CD4-positive, alpha-beta T cell (primary cell): ENCODE measurements at regions not wholly inside any gene's neighbourhood (a gene's known extent, or its start where the extent isn't known, plus 50 kb on each side); places are given as distances from the start of the nearest gene placed in this dataset.

Source experiments
- ATAC-seq: fragments of 200-7000 bp; cut with Tn5 transposase; one replicate; pipeline ENCODE4 v1.10.0; 2022; ENCODE audit warnings: mild to moderate bottlenecking; ENCODE audit not compliant: poor library complexity
- CTCF ChIA-PET: fragments of 350-600 bp; sonication (Branson Sonifier 250); formaldehyde crosslinking; loops from one replicate; lab custom pipeline; 2021; ENCODE audit warnings: antibody characterized with exemption, inconsistent platforms; lab: Charles Lee
- POLR2A ChIA-PET: fragments of 350-600 bp; sonication (Branson Sonifier 250); formaldehyde crosslinking; loops from one replicate; lab custom pipeline; 2021; ENCODE audit warnings: antibody characterized with exemption, inconsistent platforms; lab: Charles Lee
- DNase-seq, 14 experiments: peaks; one replicate each; pipeline ENCODE4 v3.0.0-alpha.2; 2013 to 2020; ENCODE audit warnings: mixed read lengths in 2 of 14
- H3K27ac ChIP-seq, 2 donors: one replicate each; pipeline versions ENCODE4 v1.5.1 to v1.7.0; 2013; ENCODE audit warnings: low read length in 2 of 2, low read depth in 1 of 2, mild to moderate bottlenecking in 1 of 2
- H3K27me3 ChIP-seq, 2 experiments: 1 replicate in 1 of 2; 2 replicates in 1 of 2; pipeline versions ENCODE4 v1.6.1 to v1.7.0; 2013; ENCODE audit warnings: low read length in 2 of 2, control low read depth in 1 of 2, mild to moderate bottlenecking in 1 of 2, moderate library complexity in 1 of 2; ENCODE audit not compliant: insufficient read depth in 2 of 2, control insufficient read depth in 1 of 2
- H3K36me3 ChIP-seq: one replicate; pipeline ENCODE4 v1.6.1; 2013; ENCODE audit warnings: low read length, control low read depth; ENCODE audit not compliant: insufficient read depth
- H3K4me1 ChIP-seq: one replicate; pipeline ENCODE4 v1.6.1; 2013; ENCODE audit warnings: low read length, control low read depth; ENCODE audit not compliant: insufficient read depth
- H3K4me3 ChIP-seq: one replicate; pipeline ENCODE4 v1.5.1; 2013; ENCODE audit warnings: mild to moderate bottlenecking, low read length, moderate library complexity
- H3K9me3 ChIP-seq, 2 experiments: 1 replicate in 1 of 2; 2 replicates in 1 of 2; pipeline versions ENCODE4 v1.6.1 to v1.7.0; 2013; ENCODE audit warnings: low read length in 2 of 2, mild to moderate bottlenecking in 2 of 2, control low read depth in 1 of 2, moderate library complexity in 1 of 2; ENCODE audit not compliant: control insufficient read depth in 1 of 2, insufficient read depth in 1 of 2
- H3K27ac Mint-ChIP-seq: one replicate; pipeline ENCODE4 v1.8.0; 2020; ENCODE audit warnings: mixed read lengths
- H3K27me3 Mint-ChIP-seq: one replicate; pipeline ENCODE4 v1.8.0; 2021; ENCODE audit warnings: mixed read lengths
- H3K36me3 Mint-ChIP-seq: one replicate; pipeline ENCODE4 v1.8.0; 2021; ENCODE audit warnings: low read depth, mixed read lengths
- H3K4me1 Mint-ChIP-seq: one replicate; pipeline ENCODE4 v1.8.0; 2021; ENCODE audit warnings: low read depth, mixed read lengths
- H3K4me3 Mint-ChIP-seq: one replicate; pipeline ENCODE4 v1.8.0; 2020; ENCODE audit warnings: mild to moderate bottlenecking, mixed read lengths
- H3K9me3 Mint-ChIP-seq: one replicate; pipeline ENCODE4 v1.8.0; 2020; ENCODE audit warnings: mixed read lengths
- CTCF ChIP-seq: fragments of 200-600 bp; IDR thresholded peaks from one replicate; pipeline ENCODE4 v1.8.0; 2022; ENCODE audit warnings: antibody characterized with exemption, mild to moderate bottlenecking
- intact Hi-C, 2 experiments: fragments of 100-400 bp; cut with DNase I in 1 of 2; cut with micrococcal nuclease in 1 of 2; formaldehyde crosslinking; loops; one replicate each; pipeline versions ENCODE4 v1.15.1 to v1.9.0; 2023 to 2025; cut with DNase I, micrococcal nuclease

DNA sequence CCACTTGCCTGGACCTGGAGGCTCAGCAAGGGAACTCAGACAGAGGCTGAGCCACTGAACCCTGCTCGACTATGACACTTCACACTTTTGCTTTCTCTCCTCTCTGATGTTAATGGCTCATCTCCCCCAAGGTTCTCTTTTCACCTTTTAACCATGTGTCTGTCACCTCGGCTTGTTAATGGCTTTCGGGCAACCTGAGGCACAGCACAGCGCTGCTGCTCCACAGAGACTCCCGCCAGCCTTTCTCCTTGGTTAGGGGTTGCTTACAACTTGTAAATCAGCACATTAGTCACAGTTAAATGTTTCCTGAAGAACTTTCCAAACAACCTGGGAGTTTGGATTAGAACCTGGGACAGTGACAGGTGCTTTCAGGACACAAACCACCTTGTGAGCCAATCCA is 136.2 kb upstream of the TBX20 start:
- Histone ChIP-seq H3K9me3 (no peaks in the 10 kb centered on the region), H3K4me1 (no peaks in the 10 kb centered on the region), H3K27ac (no peak overlapping the region), H3K36me3 (no peaks in the 10 kb centered on the region), H3K4me3 (no peak overlapping the region), H3K27me3 (peaks cover 5% of the 10 kb centered on the region in 2 experiments)
- ChIA-PET CTCF (no interaction called here), POLR2A (no interaction called here)
- Mint-ChIP-seq H3K9me3 (no peaks in the 10 kb centered on the region), H3K4me1 (no peaks in the 10 kb centered on the region), H3K4me3 (no peak overlapping the region), H3K36me3 (no peaks in the 10 kb centered on the region), H3K27me3 (peaks cover 4% of the 10 kb centered on the region), H3K27ac (no peak overlapping the region)
- DNase-seq (no peak), ATAC-seq (no peak)
- TF ChIP-seq CTCF, result no peak
- intact Hi-C loops, result no loop called here

GRCh38 chr7:35389636-35390035 is 135.7 kb upstream of the TBX20 start:
- no peak for TF ChIP-seq CTCF
- Histone ChIP-seq H3K4me1 (no peaks in the 10 kb centered on the region), H3K27ac (no peak overlapping the region), H3K36me3 (no peaks in the 10 kb centered on the region), H3K27me3 (peaks cover 5% of the 10 kb centered on the region in 2 experiments), H3K4me3 (no peak overlapping the region), H3K9me3 (no peaks in the 10 kb centered on the region)
- H3K4me3 Mint-ChIP-seq, result no peak overlapping the region
- H3K9me3 Mint-ChIP-seq, result no peaks in the 10 kb centered on the region
- DNase-seq (no peak), ATAC-seq (no peak)
- H3K36me3 Mint-ChIP-seq, result no peaks in the 10 kb centered on the region
- H3K27ac Mint-ChIP-seq, result no peak overlapping the region
- ChIA-PET POLR2A (no interaction called here), CTCF (no interaction called here)
- no peaks in the 10 kb centered on the region for H3K4me1 Mint-ChIP-seq
- intact Hi-C loops, result no loop called here
- H3K27me3 Mint-ChIP-seq, result no peaks in the 10 kb centered on the region

DNA sequence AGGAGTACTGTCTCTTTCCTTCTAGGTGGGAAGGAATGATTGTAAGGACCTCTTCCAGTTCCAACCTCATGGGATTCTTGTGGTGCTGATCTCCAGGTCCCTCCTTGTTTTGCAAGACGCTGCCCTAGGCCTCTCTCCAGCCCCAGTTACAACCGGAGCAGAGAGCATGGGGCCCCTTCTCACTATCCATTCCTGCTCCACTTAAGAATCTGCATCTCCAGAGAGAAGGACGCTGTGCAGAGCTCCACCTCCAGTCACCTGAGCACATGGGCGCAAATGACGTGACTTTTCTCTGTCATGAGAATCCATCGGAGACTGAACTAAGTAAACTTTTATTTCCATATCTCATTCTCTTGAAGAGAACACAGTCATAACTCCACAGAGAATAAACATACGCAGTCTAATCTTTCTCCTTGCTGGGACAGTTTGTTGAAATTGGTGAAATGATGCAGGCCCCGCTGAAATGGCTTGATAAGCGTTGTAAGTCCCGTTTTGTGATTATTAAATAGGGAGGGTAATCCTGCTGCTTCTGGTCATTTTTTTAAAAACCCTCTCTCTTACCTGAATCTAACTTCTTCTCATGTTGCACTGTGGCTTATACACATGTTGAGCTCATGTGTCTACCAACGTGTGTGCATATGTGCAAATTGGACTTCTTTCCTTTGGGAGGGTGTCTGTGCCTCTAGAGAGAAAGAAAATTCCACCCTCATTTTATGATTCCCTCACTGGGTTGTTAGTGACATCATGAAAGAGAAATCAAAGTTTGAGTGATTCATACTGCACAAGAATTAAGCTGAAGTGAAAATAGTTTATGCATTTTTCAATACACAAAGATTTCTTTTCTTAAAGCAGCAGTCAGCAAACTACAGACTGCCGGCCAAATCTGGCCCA is 133.2 kb upstream of the TBX20 start:
- no peaks in the 10 kb centered on the region for H3K36me3 ChIP-seq
- no peaks in the 10 kb centered on the region for H3K27me3 Mint-ChIP-seq
- no peak overlapping the region for H3K27ac ChIP-seq
- no peaks in the 10 kb centered on the region for H3K4me1 Mint-ChIP-seq
- H3K36me3 Mint-ChIP-seq, result no peaks in the 10 kb centered on the region
- no peaks in the 10 kb centered on the region for H3K4me1 ChIP-seq
- CTCF ChIA-PET, result no interaction called here
- H3K4me3 ChIP-seq, result no peak overlapping the region
- no peak overlapping the region for H3K4me3 Mint-ChIP-seq
- DNase-seq (no peak), ATAC-seq (no peak)
- H3K9me3 Mint-ChIP-seq, result no peaks in the 10 kb centered on the region
- no peak overlapping the region for H3K27ac Mint-ChIP-seq
- intact Hi-C loops, result no loop called here
- TF ChIP-seq CTCF, result no peak
- H3K27me3 ChIP-seq, result peaks cover 0 to 5% of the 10 kb centered on the region in 2 experiments
- H3K9me3 ChIP-seq, result no peaks in the 10 kb centered on the region
- POLR2A ChIA-PET, result no interaction called here
